Subcutaneous abdominal adipose tissue (tissue), 5 donors: ENCODE measurements at regions not wholly inside any gene's neighbourhood (a gene's known extent, or its start where the extent isn't known, plus 50 kb on each side); places are given as distances from the start of the nearest gene placed in this dataset.

Experiments used
- H3K27ac ChIP-seq: one replicate; pipeline ENCODE4 v1.7.0; 2013; ENCODE audit warnings: low read depth, mild to moderate bottlenecking, inconsistent platforms, low read length, moderate library complexity
- H3K27me3 ChIP-seq, 5 donors: one replicate each; pipeline ENCODE4 v1.7.0; 2013; ENCODE audit warnings: low read length in 5 of 5, inconsistent platforms in 1 of 5; ENCODE audit not compliant: control insufficient read depth in 5 of 5, insufficient read depth in 4 of 5
- H3K36me3 ChIP-seq, 5 donors: one replicate each; pipeline ENCODE4 v1.7.0; 2013; ENCODE audit warnings: low read length in 5 of 5; ENCODE audit not compliant: control insufficient read depth in 5 of 5, insufficient read depth in 5 of 5
- H3K4me1 ChIP-seq, 5 donors: one replicate each; pipeline ENCODE4 v1.7.0; 2013; ENCODE audit warnings: low read length in 5 of 5, mild to moderate bottlenecking in 3 of 5, moderate library complexity in 1 of 5; ENCODE audit not compliant: control insufficient read depth in 5 of 5, insufficient read depth in 5 of 5
- H3K4me3 ChIP-seq, 5 donors: one replicate each; pipeline ENCODE4 v1.7.0; 2013; ENCODE audit warnings: low read length in 5 of 5, low read depth in 1 of 5
- H3K9ac ChIP-seq, 5 donors: one replicate each; pipeline ENCODE4 v1.7.0; 2013; ENCODE audit warnings: low read length in 5 of 5, mild to moderate bottlenecking in 4 of 5, moderate library complexity in 3 of 5
- H3K9me3 ChIP-seq, 5 donors: one replicate each; pipeline ENCODE4 v1.7.0; 2013; ENCODE audit warnings: low read length in 5 of 5; ENCODE audit not compliant: control insufficient read depth in 5 of 5
- donor health status: healthy.
- donor health status: healthy.
- donor health status: healthy.
- donor health status: healthy.
- donor health status: healthy.

GRCh38 chr3:34388830-34389229 lies 590.4 kb downstream of the PDCD6IP start:
- no peak overlapping the region for H3K27ac ChIP-seq
- H3K9ac ChIP-seq = no peak overlapping the region
- H3K9me3 ChIP-seq = peaks cover 0 to 3% (median 0%) of the 10 kb centered on the region in 5 donors
- no peaks in the 10 kb centered on the region for H3K4me1 ChIP-seq
- no peak overlapping the region for H3K4me3 ChIP-seq
- H3K36me3 ChIP-seq = no peaks in the 10 kb centered on the region
- no peaks in the 10 kb centered on the region for H3K27me3 ChIP-seq

DNA sequence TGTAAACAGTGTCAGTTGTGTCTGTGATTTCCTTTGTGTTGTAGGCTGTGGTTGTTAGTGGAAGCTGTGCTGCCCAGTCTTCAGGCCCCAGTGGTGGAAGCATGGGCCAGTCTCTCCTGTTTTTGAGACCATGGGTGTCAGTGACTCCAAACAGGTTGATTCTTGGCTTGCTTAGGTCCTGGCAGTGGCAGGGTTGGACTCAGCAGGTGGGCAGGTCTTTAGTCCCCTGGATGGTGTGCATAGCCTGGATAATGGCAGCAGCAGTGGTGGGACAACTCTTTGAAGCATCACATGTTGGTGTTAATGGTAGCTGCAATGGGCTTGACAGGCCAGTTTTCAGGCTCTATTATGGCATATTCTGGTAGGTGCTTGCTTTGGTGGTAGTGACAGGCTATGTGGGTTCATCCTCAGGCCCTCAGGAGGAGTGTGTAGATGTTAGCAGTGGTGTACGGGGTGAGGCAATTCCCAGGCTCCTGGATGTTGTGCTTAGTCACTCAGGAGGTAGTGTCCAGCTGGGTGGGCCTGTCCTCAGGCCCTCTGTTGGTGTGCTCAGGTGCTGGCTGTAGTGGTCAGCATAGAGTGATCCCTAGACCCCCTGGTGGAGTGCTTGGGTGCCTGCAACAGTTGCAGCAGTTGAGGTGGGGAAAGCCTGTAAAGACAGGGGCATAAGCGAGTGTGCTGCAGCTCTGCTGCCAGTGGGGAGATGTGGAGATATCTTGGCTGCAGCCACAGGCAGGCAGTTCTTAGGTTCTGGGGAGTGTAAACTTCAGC lies 596.7 kb downstream of the PDCD6IP start:
- Histone ChIP-seq H3K27me3 (no peaks in the 10 kb centered on the region), H3K4me1 (no peaks in the 10 kb centered on the region), H3K9ac (no peak overlapping the region), H3K36me3 (no peaks in the 10 kb centered on the region), H3K27ac (no peak overlapping the region), H3K4me3 (no peak overlapping the region), H3K9me3 (peaks cover 0 to 18% (median 10%) of the 10 kb centered on the region in 5 donors)

GRCh38 chr3:34396288-34396687 lies 597.9 kb downstream of the PDCD6IP start:
- Histone ChIP-seq H3K27me3 (no peaks in the 10 kb centered on the region), H3K4me1 (no peaks in the 10 kb centered on the region), H3K4me3 (no peak overlapping the region), H3K9me3 (peaks cover 0 to 20% (median 10%) of the 10 kb centered on the region in 5 donors), H3K27ac (no peak overlapping the region), H3K9ac (no peak overlapping the region), H3K36me3 (no peaks in the 10 kb centered on the region)

DNA sequence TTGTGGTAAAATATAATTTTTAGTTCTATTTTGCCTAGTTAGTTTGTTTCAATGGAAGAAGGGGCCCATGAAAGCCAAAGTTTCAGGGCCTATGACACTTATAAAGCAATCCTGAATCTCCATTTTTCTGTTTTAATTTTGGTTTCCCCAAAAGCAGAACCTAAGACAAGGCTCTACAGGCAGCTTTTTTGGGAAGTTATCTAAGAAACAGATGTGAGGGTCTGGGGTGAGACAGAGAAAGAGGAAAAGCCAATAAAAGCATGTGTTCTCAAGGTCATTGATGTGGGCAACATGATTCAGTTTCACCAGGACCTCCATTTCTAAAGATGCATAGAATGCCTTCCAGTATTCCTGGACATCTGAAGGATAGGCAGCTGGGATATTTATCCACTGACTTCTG lies 598.5 kb downstream of the PDCD6IP start:
- Histone ChIP-seq H3K9me3 (peaks cover 0 to 22% (median 12%) of the 10 kb centered on the region in 5 donors), H3K4me3 (no peak overlapping the region), H3K27me3 (no peaks in the 10 kb centered on the region), H3K36me3 (no peaks in the 10 kb centered on the region), H3K4me1 (no peaks in the 10 kb centered on the region), H3K27ac (no peak overlapping the region), H3K9ac (no peak overlapping the region)

DNA sequence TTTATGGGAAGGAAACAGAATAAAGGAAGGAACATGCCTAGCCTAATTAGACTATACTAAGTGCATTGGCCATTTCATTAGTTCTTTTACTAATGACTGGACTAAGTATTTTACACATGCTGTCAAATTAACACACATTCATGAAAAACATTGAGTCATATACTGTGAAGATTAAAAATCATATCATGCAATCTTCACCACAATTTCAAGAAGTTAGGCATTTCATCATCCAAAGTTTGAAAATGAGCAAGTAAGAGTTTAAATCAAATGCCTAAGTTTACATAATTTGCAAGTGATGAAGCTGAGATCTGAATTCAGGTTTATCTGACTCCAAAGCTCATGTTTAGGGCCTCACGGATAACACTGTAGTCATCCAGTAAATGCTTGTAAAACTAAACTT lies 601.0 kb downstream of the PDCD6IP start:
- Histone ChIP-seq H3K4me1 (no peaks in the 10 kb centered on the region), H3K27ac (no peak overlapping the region), H3K9me3 (peaks cover 0 to 22% (median 10%) of the 10 kb centered on the region in 5 donors), H3K4me3 (no peak overlapping the region), H3K36me3 (no peaks in the 10 kb centered on the region), H3K27me3 (no peaks in the 10 kb centered on the region), H3K9ac (no peak overlapping the region)

GRCh38 chr3:34405159-34405558 lies 606.7 kb downstream of the PDCD6IP start:
- Histone ChIP-seq H3K4me3 (no peak overlapping the region), H3K27me3 (no peaks in the 10 kb centered on the region), H3K9me3 (peaks cover 0 to 4% (median 2%) of the 10 kb centered on the region in 5 donors), H3K9ac (no peak overlapping the region), H3K36me3 (no peaks in the 10 kb centered on the region), H3K27ac (no peak overlapping the region), H3K4me1 (no peaks in the 10 kb centered on the region)

DNA sequence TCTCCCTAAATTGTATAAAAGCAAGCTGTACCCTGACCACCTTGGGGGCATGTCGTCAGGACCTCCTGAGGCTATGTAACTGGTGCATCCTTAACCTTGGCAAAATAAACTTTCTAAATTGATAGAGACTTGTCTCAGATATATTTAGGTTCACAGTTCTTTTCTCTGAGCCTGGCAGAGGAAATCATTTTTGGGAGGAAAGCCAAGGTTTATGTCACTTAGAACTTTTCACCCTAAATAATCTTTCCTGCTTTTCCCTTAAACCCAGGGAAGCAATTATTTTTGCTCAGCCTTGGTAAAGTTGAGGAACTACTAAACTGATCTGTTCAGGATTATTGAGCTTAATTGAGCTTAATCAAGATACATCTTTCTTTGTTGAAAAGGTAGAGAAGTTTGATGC lies 608.9 kb downstream of the PDCD6IP start:
- no peak overlapping the region for H3K4me3 ChIP-seq
- H3K36me3 ChIP-seq = no peaks in the 10 kb centered on the region
- H3K4me1 ChIP-seq = no peaks in the 10 kb centered on the region
- H3K27ac ChIP-seq = no peak overlapping the region
- peaks cover 0 to 2% (median 0%) of the 10 kb centered on the region in 5 donors for H3K9me3 ChIP-seq
- no peaks in the 10 kb centered on the region for H3K27me3 ChIP-seq
- no peak overlapping the region for H3K9ac ChIP-seq

GRCh38 chr3:34408088-34408487 lies 609.7 kb downstream of the PDCD6IP start:
- H3K27me3 ChIP-seq = no peaks in the 10 kb centered on the region
- no peaks in the 10 kb centered on the region for H3K4me1 ChIP-seq
- no peak overlapping the region for H3K4me3 ChIP-seq
- no peak overlapping the region for H3K27ac ChIP-seq
- no peak overlapping the region for H3K9ac ChIP-seq
- no peaks in the 10 kb centered on the region for H3K9me3 ChIP-seq
- no peaks in the 10 kb centered on the region for H3K36me3 ChIP-seq

- Histone ChIP-seq H3K9ac (no peak overlapping the region), H3K27ac (no peak overlapping the region), H3K4me1 (no peaks in the 10 kb centered on the region), H3K36me3 (no peaks in the 10 kb centered on the region), H3K4me3 (no peak overlapping the region), H3K9me3 (no peaks in the 10 kb centered on the region), H3K27me3 (no peaks in the 10 kb centered on the region)
Observed at GRCh38 chr3:34411596-34411995, 613.2 kb downstream of the PDCD6IP start.

DNA sequence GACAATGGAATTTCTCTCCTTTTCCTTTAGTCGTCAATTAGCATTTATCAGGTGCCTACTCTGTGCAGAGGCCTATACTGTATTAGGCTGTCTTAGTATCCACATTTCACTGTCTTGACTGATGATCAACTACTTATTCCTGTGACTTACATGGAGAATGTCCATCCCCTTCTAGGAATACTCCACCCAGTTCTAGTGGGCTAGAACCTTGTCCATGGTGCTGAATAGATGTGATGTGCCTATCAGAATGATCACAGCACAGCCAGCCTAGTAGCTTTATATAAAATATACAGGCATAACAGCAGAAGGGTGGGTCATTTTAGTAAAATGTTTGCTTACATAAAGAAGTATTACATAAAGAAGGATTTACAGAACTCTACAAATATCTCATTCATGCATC lies 621.4 kb downstream of the PDCD6IP start:
- Histone ChIP-seq H3K27ac (no peak overlapping the region), H3K36me3 (no peaks in the 10 kb centered on the region), H3K4me1 (no peaks in the 10 kb centered on the region), H3K4me3 (no peak overlapping the region), H3K27me3 (no peaks in the 10 kb centered on the region), H3K9ac (no peak overlapping the region), H3K9me3 (peaks cover 0 to 6% (median 3%) of the 10 kb centered on the region in 5 donors)
